A204.1 (cell line): ENCODE measurements at regions not wholly inside any gene's neighbourhood (a gene's known extent, or its start where the extent isn't known, plus 50 kb on each side); places are given as distances from the start of the nearest gene placed in this dataset.

Experiments
- FAIRE-seq: peaks from 2 replicates; lab custom pipeline; 2012; peaks lifted over from hg19 to GRCh38; lab: Jason Lieb, UNC

GRCh38 chr1:29676496-29676895 lies 440.2 kb downstream of the PTPRU start:
- FAIRE-seq: no peak

GRCh38 chr1:29675481-29676263 lies 439.4 kb downstream of the PTPRU start:
- FAIRE-seq: no peak

GRCh38 chr1:29674627-29675326 lies 438.5 kb downstream of the PTPRU start:
- no peak for FAIRE-seq

- FAIRE-seq: no peak
These were observed 437.6 kb downstream of the PTPRU start for GRCh38 chr1:29673669-29674626.

GRCh38 chr1:29673228-29673500 lies 436.8 kb downstream of the PTPRU start:
- FAIRE-seq: no peak

- FAIRE-seq: no peak
These were observed 436.3 kb downstream of the PTPRU start for GRCh38 chr1:29672416-29673227.

GRCh38 chr1:29671446-29672356 lies 435.4 kb downstream of the PTPRU start:
- no peak for FAIRE-seq

- FAIRE-seq: no peak
These were observed 434.4 kb downstream of the PTPRU start for GRCh38 chr1:29670752-29671151.

GRCh38 chr1:29669912-29670311 lies 433.6 kb downstream of the PTPRU start:
- FAIRE-seq: no peak

- no peak for FAIRE-seq
These were observed 433.0 kb downstream of the PTPRU start for GRCh38 chr1:29669158-29669871.

- FAIRE-seq: no peak
These were observed 432.3 kb downstream of the PTPRU start for GRCh38 chr1:29668551-29669157.

- FAIRE-seq: no peak
These were observed 431.6 kb downstream of the PTPRU start for GRCh38 chr1:29667951-29668350.

- FAIRE-seq: no peak
These were observed 428.4 kb downstream of the PTPRU start for GRCh38 chr1:29664711-29665110.

GRCh38 chr1:29658688-29659087 lies 422.4 kb downstream of the PTPRU start:
- no peak for FAIRE-seq

- FAIRE-seq: no peak
These were observed 421.5 kb downstream of the PTPRU start for GRCh38 chr1:29657816-29658215.

- FAIRE-seq: no peak
These were observed 419.9 kb downstream of the PTPRU start for GRCh38 chr1:29655945-29656850.

- no peak for FAIRE-seq
These were observed 418.8 kb downstream of the PTPRU start for GRCh38 chr1:29655145-29655544.

GRCh38 chr1:29653886-29654450 lies 417.6 kb downstream of the PTPRU start:
- no peak for FAIRE-seq
